VCaP (cell line): ENCODE measurements at regions not wholly inside any gene's neighbourhood (a gene's known extent, or its start where the extent isn't known, plus 50 kb on each side); places are given as distances from the start of the nearest gene placed in this dataset.
"Not testable (repeated sequence)": the region's sequence is repeated elsewhere in the genome, so short reads cannot be mapped to it uniquely, and the experiment has no call there.

Experiments
- H3K27ac ChIP-seq: fragments of 450-650 bp; 2 replicates; pipeline ENCODE4 v1.5.1; 2017
- CTCF ChIP-seq: fragments of 450-650 bp; conservative IDR thresholded peaks from 2 replicates; pipeline ENCODE4 v1.5.1; 2017; ENCODE audit warnings: mild to moderate bottlenecking, moderate library complexity

GRCh38 chr20:26205350-26205749 is 508.7 kb upstream of the ZNF337 start:
- H3K27ac ChIP-seq = no peak overlapping the region
- no peak for TF ChIP-seq CTCF

- not testable (repeated sequence) for H3K27ac ChIP-seq
Observed at GRCh38 chr20:26201026-26201425, 504.4 kb upstream of the ZNF337 start.

- H3K27ac ChIP-seq = not testable (repeated sequence)
Observed at GRCh38 chr20:26187329-26187728, 490.7 kb upstream of the ZNF337 start.

- not testable (repeated sequence) for H3K27ac ChIP-seq
Observed at GRCh38 chr20:26183720-26184119, 487.1 kb upstream of the ZNF337 start.

- H3K27ac ChIP-seq = not testable (repeated sequence)
Observed at GRCh38 chr20:26181364-26181763, 484.7 kb upstream of the ZNF337 start.

GRCh38 chr20:26171875-26172274 is 475.2 kb upstream of the ZNF337 start:
- H3K27ac ChIP-seq = not testable (repeated sequence)

GRCh38 chr20:26169506-26169905 is 472.9 kb upstream of the ZNF337 start:
- no peak overlapping the region for H3K27ac ChIP-seq
- no peak for TF ChIP-seq CTCF

GRCh38 chr20:26167499-26167898 is 470.8 kb upstream of the ZNF337 start:
- H3K27ac ChIP-seq = no peak overlapping the region
- no peak for TF ChIP-seq CTCF

- no peak overlapping the region for H3K27ac ChIP-seq
- TF ChIP-seq CTCF = no peak
Observed at GRCh38 chr20:26163890-26164289, 467.2 kb upstream of the ZNF337 start.

- H3K27ac ChIP-seq = not testable (repeated sequence)
Observed at GRCh38 chr20:26163151-26163550, 466.5 kb upstream of the ZNF337 start.

GRCh38 chr20:26161741-26162140 is 465.1 kb upstream of the ZNF337 start:
- H3K27ac ChIP-seq = not testable (repeated sequence)

- not testable (repeated sequence) for H3K27ac ChIP-seq
Observed at GRCh38 chr20:26160916-26161315, 464.3 kb upstream of the ZNF337 start.

GRCh38 chr20:26154224-26154623 is 457.6 kb upstream of the ZNF337 start:
- no peak for TF ChIP-seq CTCF
- H3K27ac ChIP-seq = no peak overlapping the region
